ENCODE measurements at regions not wholly inside any gene's neighbourhood (a gene's known extent, or its start where the extent isn't known, plus 50 kb on each side); places are given as distances from the start of the nearest gene placed in this dataset.

DNA sequence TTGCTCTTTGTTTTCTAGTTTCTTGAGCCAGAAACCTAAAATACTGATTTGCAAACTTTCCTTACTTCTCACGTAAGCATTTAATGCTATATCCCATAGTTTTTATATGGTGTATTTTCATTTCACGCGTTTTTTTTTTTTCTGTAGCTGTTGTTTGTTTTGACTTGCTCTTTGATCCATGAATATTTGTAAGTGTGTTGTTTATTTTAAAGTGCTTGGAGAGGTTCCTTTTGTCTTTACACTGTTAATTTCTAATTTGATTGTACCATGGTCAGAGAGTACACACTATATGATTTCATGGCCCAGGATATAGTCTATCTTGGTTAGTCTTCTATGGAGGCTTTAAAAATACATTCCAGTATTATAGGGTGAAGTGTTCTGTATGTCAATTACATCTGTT is 84.8 kb upstream of the RNF217 start:
- DNase-seq = no peak

DNA sequence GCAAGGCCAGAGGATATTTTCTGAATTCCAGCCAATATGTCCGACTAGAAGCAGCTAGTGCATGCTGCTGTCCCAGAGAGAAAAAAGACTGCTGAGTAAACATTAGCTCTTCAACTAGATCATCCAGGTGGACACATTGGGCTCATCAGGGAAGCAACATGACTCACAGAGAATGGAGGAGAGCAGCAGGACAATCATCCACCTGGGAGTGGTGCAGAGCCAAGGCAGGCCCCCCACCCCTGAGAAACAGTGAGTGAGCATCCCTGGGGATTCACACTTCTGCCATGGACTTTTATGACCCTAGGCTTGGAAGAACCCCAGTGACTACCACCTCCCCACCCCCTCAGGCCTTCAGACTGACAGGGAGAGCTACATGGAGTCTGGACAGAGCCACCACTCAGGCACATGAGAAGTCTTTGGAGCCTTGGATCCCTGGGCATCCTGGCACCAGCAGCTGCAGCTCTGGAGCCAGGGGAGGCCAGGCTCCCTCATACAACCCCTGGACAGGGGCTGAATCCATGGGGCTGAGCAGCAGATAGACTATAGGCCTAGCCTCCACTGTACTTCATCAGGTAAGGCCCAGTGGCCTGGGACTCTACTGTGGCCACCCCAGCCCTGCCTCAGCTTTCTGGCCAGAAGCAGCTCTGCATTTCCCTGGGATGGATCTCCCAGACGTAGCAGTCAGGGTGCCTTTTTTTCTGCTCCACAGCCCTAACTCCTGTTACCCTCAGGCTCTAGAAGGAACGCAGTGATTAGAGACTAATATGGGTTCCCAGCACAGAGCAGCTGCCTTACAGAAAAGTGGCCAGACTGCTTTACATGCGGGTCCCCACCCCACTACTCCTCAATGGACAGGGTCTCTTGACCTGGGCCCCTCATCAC is 82.9 kb upstream of the RNF217 start:
- no peak for DNase-seq

- DNase-seq = no peak
Observed at GRCh38 chr6:124879992-124880355, 82.3 kb upstream of the RNF217 start.

DNA sequence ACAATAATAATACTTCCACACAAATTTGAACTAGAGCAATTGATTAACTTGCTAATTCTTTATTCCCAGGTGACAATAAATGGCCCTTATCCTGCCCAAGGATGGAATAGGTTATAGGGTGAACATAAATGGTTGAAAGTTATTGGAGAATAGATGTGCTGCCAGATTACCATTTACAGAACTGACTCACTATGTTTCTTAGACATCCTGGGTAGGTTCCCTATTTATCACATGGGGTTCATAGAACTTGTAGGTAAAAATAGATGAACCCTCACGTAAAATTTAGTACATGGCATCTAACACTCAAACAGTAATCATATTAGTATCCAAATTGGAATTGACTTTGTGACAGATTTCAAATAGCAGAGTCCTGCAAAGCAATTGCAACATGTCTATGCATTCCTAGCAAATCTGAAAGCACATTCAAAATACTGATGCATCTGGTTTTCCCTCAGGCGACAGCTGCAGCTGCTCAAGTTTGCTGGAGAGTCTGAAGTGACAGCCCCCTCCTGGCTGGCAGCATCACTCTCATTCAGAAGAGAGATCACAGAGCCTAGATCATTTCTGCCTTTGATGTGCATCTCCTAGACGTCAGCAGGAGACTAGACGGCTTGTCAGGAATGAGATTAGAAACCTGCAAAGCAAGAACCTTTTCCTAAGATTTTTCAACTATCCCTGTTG is 80.2 kb upstream of the RNF217 start:
- no peak for DNase-seq

GRCh38 chr6:124882579-124883393 is 79.5 kb upstream of the RNF217 start:
- DNase-seq = no peak

- no peak for DNase-seq
Observed at GRCh38 chr6:124885171-124885570, 77.1 kb upstream of the RNF217 start.

- no peak for DNase-seq
Observed at GRCh38 chr6:124887872-124888580, 74.2 kb upstream of the RNF217 start.

- peak in 1 of 6 experiments; percentile 8 for DNase-seq
Observed at GRCh38 chr6:124888581-124889371, 73.5 kb upstream of the RNF217 start.

GRCh38 chr6:124901084-124901483 is 61.2 kb upstream of the RNF217 start:
- no peak for DNase-seq

DNA sequence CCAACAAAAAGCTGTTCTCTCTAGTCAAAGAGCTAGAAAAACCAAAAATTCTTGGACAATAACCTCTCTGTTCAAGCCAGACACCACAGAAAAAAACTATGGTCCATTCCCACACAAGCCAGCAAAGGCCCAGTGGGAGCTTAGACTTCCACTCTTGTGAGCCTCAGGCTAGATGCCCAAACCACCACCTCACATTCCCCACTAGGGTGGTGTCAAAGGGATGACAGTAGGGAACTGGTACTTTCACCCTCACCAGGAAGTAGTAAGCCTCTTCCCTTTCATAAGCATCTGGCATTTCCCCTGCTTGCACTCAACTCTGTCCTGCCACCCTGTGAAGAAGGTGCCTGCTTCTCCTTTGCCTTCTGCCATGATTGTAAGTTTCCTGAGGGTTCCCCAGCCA is 58.4 kb upstream of the RNF217 start:
- no peak for DNase-seq

- no peak for DNase-seq
Observed at GRCh38 chr6:124907596-124907995, 54.6 kb upstream of the RNF217 start.
